SU-DHL-6 (cell line): ENCODE measurements at regions not wholly inside any gene's neighbourhood (a gene's known extent, or its start where the extent isn't known, plus 50 kb on each side); places are given as distances from the start of the nearest gene placed in this dataset.

Experiments
- CTCF ChIP-seq: fragments of 200-600 bp; sonication (generic); IDR thresholded peaks from one replicate; pipeline ENCODE4 v1.5.1; 2017; ENCODE audit warnings: antibody characterized with exemption, mild to moderate bottlenecking, low read length, moderate library complexity; ENCODE audit not compliant: insufficient read depth, poor library complexity, severe bottlenecking
- EZH2phosphoT487 ChIP-seq: fragments of 200-600 bp; sonication (generic), shearing (Covaris generic); conservative IDR thresholded peaks from 2 replicates; pipeline ENCODE4 v1.6.1; 2018; ENCODE audit warnings: mild to moderate bottlenecking, antibody characterized with exemption, low read length, moderate library complexity, mixed read lengths

- TF ChIP-seq CTCF (no peak), EZH2phosphoT487 (no peak)
Measured at GRCh38 chr4:58075724-58076123, 965.5 kb upstream of the IGFBP7 start.
